H54 (cell line): ENCODE measurements at regions not wholly inside any gene's neighbourhood (a gene's known extent, or its start where the extent isn't known, plus 50 kb on each side); places are given as distances from the start of the nearest gene placed in this dataset.

Experiments used
- DNase-seq: peaks from one replicate; pipeline ENCODE4 v3.0.0; 2011; ENCODE audit warnings: low spot score, mixed read lengths; ENCODE audit not compliant: insufficient read length
- FAIRE-seq: peaks from 3 replicates; lab custom pipeline; 2011; peaks lifted over from hg19 to GRCh38; lab: Jason Lieb, UNC
- POLR2A ChIP-seq: IDR thresholded peaks from 2 replicates; pipeline ENCODE4 v1.6.1; 2011; ENCODE audit warnings: low read depth, mild to moderate bottlenecking, low read length

DNA sequence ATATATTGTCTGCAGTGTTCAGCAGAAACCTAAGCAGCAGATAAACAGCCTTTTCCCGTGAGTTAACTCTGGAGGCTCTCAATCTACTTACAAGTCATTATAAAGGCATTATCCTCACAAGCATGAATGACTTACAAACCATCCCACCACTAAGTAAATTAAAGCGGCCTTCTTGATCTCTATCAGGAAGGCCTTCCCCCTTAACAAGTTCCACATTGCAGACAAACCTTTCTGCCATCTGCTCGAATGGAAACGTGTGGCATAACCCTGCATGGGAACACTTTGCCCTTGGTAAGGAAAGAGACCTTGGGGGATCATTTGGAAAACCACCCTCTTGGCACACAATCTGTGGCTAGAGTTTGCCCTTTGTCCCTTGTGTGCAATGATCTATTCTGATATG is 199.5 kb downstream of the OSR1 start:
- FAIRE-seq (no peak), DNase-seq (no peak)
- TF ChIP-seq POLR2A = no peak

GRCh38 chr2:19158211-19158610 is 200.2 kb downstream of the OSR1 start:
- FAIRE-seq (no peak), DNase-seq (no peak)
- no peak for TF ChIP-seq POLR2A

DNA sequence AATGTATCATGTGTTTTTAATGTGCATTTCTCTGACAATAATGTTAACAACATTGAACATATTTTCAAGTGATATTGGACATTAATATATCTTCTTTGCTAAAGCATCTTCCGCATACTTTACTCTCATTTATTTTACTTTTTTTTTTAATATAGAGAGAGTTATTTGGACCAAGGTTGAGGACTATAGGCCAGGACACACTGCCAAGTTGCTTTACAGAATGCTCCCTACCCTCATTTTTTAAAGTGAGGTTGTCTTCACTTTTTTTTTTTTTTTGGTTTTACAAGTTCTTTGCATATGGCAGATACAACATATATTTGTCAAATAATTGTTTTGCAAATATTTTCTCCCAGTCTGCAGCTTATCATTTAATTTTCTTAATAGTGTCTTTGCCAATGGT is 201.8 kb downstream of the OSR1 start:
- TF ChIP-seq POLR2A = no peak
- FAIRE-seq (no peak), DNase-seq (no peak)

GRCh38 chr2:19150726-19151125 is 207.7 kb downstream of the OSR1 start:
- DNase-seq (no peak), FAIRE-seq (no peak)
- TF ChIP-seq POLR2A = no peak

- DNase-seq (no peak), FAIRE-seq (no peak)
- TF ChIP-seq POLR2A = no peak
Observed at GRCh38 chr2:19146867-19147266, 211.6 kb downstream of the OSR1 start.

DNA sequence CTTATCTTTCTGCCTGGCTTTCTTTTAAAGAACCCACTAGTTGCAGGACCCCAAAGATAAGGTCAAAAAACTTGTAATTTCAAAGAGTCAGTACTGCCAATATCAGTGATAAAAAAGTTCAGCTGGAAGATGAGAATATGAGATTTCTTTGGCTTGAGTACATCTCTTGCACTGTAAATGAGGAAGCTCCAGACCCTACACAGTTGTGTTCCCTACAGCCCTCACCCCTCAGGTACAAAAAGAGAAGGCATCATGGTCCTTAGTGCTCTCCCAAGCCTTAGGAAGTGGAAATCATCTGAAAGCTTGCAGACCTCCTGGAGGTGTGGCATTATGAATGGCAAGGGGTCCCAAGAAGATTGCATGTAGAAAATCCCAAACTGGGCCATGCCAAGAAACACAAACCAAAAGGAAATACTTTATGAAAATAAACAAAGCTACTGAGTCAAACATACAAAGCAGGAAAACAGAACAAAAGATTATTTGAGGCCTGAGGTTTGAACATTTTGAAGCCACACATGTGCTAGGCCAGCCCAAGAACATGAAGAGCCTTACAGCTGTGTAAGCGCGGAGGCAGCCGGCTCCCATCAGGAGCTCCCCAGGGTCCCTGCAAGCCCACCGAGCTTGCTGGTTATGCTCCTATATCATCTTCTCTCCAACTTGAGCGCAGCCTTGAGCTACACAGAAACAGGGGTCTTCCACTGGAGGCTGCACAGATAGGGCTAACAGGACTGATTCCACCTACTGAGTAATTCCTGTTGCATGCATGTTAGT is 217.0 kb downstream of the OSR1 start:
- DNase-seq = no peak
- FAIRE-seq = no peak
- TF ChIP-seq POLR2A = no peak

DNA sequence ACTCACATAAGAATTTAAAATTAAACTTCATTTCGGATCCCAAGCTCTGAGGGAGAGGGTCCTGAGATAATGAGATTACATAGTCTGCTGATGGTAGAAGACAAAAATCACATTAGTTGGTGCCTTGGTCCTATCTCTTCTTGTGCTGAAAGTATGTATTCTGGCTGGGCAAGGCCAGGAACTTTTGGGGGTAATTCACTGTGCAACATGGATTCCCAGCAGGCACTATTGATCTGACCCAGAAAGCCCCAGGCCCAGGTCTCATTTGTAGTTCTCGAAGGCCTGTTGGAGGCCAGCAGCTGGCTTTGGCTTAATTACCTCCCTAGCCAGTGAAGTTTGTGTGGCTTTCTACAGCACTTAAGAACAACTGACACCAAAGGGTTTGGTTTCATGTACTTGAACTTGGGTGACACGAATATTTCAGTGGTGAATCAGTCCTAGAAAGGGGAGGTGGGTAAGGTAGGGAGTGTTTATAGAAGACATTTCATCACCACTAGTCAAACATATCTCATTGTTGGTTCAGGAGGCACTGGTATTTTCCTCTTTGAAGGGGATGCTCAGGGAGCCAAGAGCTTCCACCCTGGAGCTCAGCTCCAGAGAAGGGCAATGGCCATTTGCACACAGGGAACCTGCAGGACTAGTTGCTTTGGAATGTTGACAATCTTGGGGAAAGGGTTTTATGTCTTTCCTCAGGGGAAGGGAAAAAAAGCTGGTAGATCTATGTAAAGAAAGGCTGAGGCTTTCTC is 217.8 kb downstream of the OSR1 start:
- FAIRE-seq (peak; percentile 100), DNase-seq (peak; percentile 55)
- TF ChIP-seq POLR2A = no peak

DNA sequence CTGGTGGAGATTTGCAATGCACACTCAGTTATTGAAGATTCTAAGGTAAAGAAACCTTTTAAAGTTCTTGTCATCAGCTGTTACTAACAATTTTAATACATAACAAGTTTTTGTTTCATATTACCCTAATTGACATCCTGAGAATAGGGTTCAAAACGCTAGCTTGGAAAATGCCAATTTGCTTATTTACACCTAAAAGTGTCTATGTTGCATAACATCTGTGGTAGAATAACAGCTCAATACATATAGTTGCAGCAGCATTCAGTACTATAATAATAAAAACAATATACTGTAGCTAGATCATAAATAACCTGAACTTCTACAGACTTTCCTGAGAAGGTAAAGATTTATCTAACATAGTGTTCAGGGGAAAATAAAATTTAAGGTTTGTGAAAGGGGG is 219.0 kb downstream of the OSR1 start:
- no peak for DNase-seq
- no peak for FAIRE-seq
- TF ChIP-seq POLR2A = no peak

DNA sequence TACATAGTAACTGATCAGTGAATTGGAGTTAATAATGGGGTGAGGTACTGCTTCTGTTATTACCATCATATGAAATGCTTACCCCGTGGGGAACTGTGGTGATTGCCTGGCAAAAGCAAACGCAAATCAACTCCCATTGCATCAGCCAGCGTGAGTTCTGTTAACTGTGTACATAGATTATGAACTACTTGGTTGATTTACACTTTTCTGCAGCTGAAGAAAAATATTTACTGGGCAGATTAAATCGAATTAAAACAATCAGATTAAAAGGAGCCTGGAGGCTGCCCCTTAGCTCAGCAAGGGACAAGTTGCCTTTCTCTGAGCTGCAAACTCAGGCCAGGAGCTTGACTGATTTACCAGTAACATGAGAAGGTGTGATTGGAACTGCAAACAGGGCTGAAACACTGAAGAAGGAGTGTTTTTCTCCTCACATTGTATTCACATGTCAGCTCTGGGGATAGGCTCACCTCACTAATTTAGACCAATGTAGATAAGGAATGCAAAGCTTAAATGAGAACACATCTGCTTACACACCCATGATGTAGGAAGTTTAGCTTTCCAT is 220.1 kb downstream of the OSR1 start:
- FAIRE-seq (peak; percentile 60), DNase-seq (no peak)
- no peak for TF ChIP-seq POLR2A

GRCh38 chr2:19137433-19137832 is 221.0 kb downstream of the OSR1 start:
- TF ChIP-seq POLR2A = no peak
- DNase-seq (no peak), FAIRE-seq (no peak)

DNA sequence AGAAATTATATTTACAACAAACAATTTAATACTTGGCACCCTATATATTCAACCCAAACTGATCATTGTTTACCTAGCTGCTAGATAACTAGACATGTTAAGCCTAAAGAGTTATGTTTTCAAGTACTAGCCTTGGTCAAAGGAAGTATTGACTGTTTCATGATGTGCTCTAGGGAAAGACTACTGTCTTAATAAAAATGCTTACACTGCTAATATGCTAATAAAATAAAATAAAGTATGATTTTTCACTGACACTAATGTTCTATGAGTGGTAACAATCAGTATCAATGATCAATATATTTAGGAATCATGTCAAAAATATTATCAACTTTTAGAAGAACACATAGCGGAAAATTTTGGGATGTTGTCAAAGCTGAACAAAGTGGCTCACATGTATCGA is 225.5 kb downstream of the OSR1 start:
- no peak for TF ChIP-seq POLR2A
- FAIRE-seq = no peak
- DNase-seq = no peak

- TF ChIP-seq POLR2A = no peak
- no peak for FAIRE-seq
- no peak for DNase-seq
Observed at GRCh38 chr2:19131871-19132270, 226.6 kb downstream of the OSR1 start.

DNA sequence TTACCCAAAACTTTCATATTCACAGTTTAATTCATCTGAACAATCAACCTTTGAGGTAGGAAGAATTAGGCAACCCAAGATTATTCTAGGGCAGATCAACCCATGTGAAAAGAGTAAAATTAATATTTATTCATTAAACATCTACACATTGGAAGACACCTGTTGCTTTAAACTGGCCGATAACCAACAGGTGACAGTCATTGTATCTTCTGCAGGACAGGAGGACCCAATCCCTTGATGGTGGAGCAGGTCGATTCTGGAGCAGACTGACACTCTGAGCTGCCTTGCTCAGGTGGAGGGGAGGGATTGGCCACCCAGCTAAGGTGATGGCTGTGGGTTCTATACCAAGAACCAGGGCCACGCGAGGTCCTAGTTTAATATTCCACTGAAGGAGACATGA is 230.3 kb downstream of the OSR1 start:
- no peak for DNase-seq
- FAIRE-seq = no peak
- TF ChIP-seq POLR2A = no peak

- FAIRE-seq (no peak), DNase-seq (no peak)
- no peak for TF ChIP-seq POLR2A
Observed at GRCh38 chr2:19127616-19128015, 230.8 kb downstream of the OSR1 start.
